ENCODE measurements at regions not wholly inside any gene's neighbourhood (a gene's known extent, or its start where the extent isn't known, plus 50 kb on each side); places are given as distances from the start of the nearest gene placed in this dataset.
"Not testable (repeated sequence)": the region's sequence is repeated elsewhere in the genome, so short reads cannot be mapped to it uniquely, and the experiment has no call there.

GRCh38 chr20:24418731-24419130 is 50.7 kb upstream of the SYNDIG1 start:
- ChIA-PET POLR2A (no interaction called here), CTCF (no interaction called here)
- Histone ChIP-seq H3K4me3 (ENCODE audit: low read depth in 2 of 2, low read length in 2 of 2) (no peak overlapping the region), H3K27me3 (ENCODE audit: control insufficient read depth, insufficient read depth, low read length) (no peaks in the 10 kb centered on the region), H3K27ac (ENCODE audit: low read length) (no peak overlapping the region), H3K36me3 (ENCODE audit: control insufficient read depth, insufficient read depth, low read length) (no peaks in the 10 kb centered on the region), H3K9me3 (ENCODE audit: control insufficient read depth, insufficient read depth, low read depth, low read length) (peaks cover 4% of the 10 kb centered on the region; the same call in 1 of the 2 replicates), H3K4me1 (ENCODE audit: control insufficient read depth, insufficient read depth, low read length) (no peaks in the 10 kb centered on the region)
- in situ Hi-C loops (cut with HindIII; ENCODE audit: low pct_unique_long_range_greater_than_20kb, low sequenced_read_pairs) (no loop called here), intact Hi-C loops (cut with micrococcal nuclease; ENCODE audit: unreplicated experiment) (no loop called here)
- DNase-seq (ENCODE audit: low read depth, low spot score) (no peak), ATAC-seq (no peak)
- BruUV-seq (replicated peaks) = no TSS peak
- TF ChIP-seq SIN3A (IDR thresholded peaks at IDR 0.05; ENCODE audit: borderline replicate concordance, insufficient read depth, low read depth, low read length) (no peak), TCF7L2 (IDR thresholded peaks at IDR 0.05; ENCODE audit: low read depth, low read length) (no peak), POLR2AphosphoS5 (IDR thresholded peaks at IDR 0.05; ENCODE audit: low read depth, low read length) (no peak), CTCF (IDR thresholded peaks at IDR 0.05) (no peak), REST (IDR thresholded peaks at IDR 0.05; ENCODE audit: insufficient read depth in 1 of 2, low read depth in 2 of 2, low read length in 1 of 2) (no peak)

GRCh38 chr20:24417485-24417884 is 51.9 kb upstream of the SYNDIG1 start:
- no peaks in the 10 kb centered on the region for H3K36me3 ChIP-seq (ENCODE audit: control insufficient read depth, insufficient read depth, low read length)
- H3K9me3 ChIP-seq (ENCODE audit: control insufficient read depth, insufficient read depth, low read depth, low read length) = peaks cover 4% of the 10 kb centered on the region; the same call in 1 of the 2 replicates
- in situ Hi-C loops (cut with HindIII; ENCODE audit: low pct_unique_long_range_greater_than_20kb, low sequenced_read_pairs) (no loop called here), intact Hi-C loops (cut with micrococcal nuclease; ENCODE audit: unreplicated experiment) (no loop called here)
- CTCF ChIA-PET = no interaction called here
- no peak for TF ChIP-seq CTCF (IDR thresholded peaks at IDR 0.05)
- TF ChIP-seq TCF7L2 (IDR thresholded peaks at IDR 0.05; ENCODE audit: low read depth, low read length) = no peak
- no peak for TF ChIP-seq POLR2AphosphoS5 (IDR thresholded peaks at IDR 0.05; ENCODE audit: low read depth, low read length)
- no peak for TF ChIP-seq REST (IDR thresholded peaks at IDR 0.05; ENCODE audit: insufficient read depth in 1 of 2, low read depth in 2 of 2, low read length in 1 of 2)
- TF ChIP-seq SIN3A (IDR thresholded peaks at IDR 0.05; ENCODE audit: borderline replicate concordance, insufficient read depth, low read depth, low read length) = no peak
- no TSS peak for BruUV-seq (replicated peaks)
- no peak for ATAC-seq
- no peaks in the 10 kb centered on the region for H3K4me1 ChIP-seq (ENCODE audit: control insufficient read depth, insufficient read depth, low read length)
- POLR2A ChIA-PET = no interaction called here
- DNase-seq (ENCODE audit: low read depth, low spot score) = no peak
- no peak overlapping the region for H3K4me3 ChIP-seq (ENCODE audit: low read depth in 2 of 2, low read length in 2 of 2)
- H3K27ac ChIP-seq (ENCODE audit: low read length) = no peak overlapping the region
- no peaks in the 10 kb centered on the region for H3K27me3 ChIP-seq (ENCODE audit: control insufficient read depth, insufficient read depth, low read length)

DNA sequence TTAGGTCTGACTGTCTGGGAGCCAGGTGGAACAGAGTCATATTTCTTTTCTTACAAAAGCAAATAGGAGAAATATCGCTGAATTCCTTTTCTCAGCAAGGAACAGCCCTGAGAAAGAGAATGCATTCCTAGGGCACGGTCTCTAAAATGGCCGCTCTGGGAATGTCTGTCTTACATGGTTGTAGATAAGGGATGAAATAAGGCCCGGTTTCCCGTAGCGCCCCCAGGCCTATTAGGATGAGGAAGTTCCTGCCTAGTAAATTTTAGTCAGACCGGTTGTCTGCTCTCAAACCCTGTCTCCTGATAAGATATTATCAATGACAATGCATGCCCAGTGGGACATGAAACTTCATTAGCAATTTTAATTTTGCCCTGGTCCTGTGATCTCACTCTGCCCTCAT is 54.0 kb upstream of the SYNDIG1 start:
- H3K4me3 ChIP-seq (ENCODE audit: low read depth in 2 of 2, low read length in 2 of 2); H3K9me3 ChIP-seq (ENCODE audit: control insufficient read depth, insufficient read depth, low read depth, low read length); intact Hi-C loops (cut with micrococcal nuclease; ENCODE audit: unreplicated experiment); CTCF ChIA-PET; H3K27me3 ChIP-seq (ENCODE audit: control insufficient read depth, insufficient read depth, low read length); H3K4me1 ChIP-seq (ENCODE audit: control insufficient read depth, insufficient read depth, low read length); POLR2A ChIA-PET; BruUV-seq (replicated peaks); H3K36me3 ChIP-seq (ENCODE audit: control insufficient read depth, insufficient read depth, low read length); ATAC-seq; DNase-seq (ENCODE audit: low read depth, low spot score); H3K27ac ChIP-seq (ENCODE audit: low read length); in situ Hi-C loops (cut with HindIII; ENCODE audit: low pct_unique_long_range_greater_than_20kb, low sequenced_read_pairs): not testable (repeated sequence)
